DND-41 (cell line): ENCODE measurements at regions not wholly inside any gene's neighbourhood (a gene's known extent, or its start where the extent isn't known, plus 50 kb on each side); places are given as distances from the start of the nearest gene placed in this dataset.

Experiments used
- CTCF ChIP-seq: IDR thresholded peaks from 2 replicates; pipeline ENCODE4 v1.5.1; 2012; ENCODE audit warnings: borderline replicate concordance, low read length, moderate library complexity, mild to moderate bottlenecking; ENCODE audit not compliant: poor library complexity, severe bottlenecking; ENCODE audit errors: extremely low read depth
- EZH2 ChIP-seq: IDR thresholded peaks from 3 replicates; pipeline ENCODE4 v1.6.1; 2012; ENCODE audit warnings: borderline replicate concordance, low read depth, mild to moderate bottlenecking, moderate library complexity, low read length, inconsistent platforms; ENCODE audit not compliant: severe bottlenecking

GRCh38 chr12:24533716-24534352 is 415.1 kb downstream of the BCAT1 start:
- TF ChIP-seq EZH2 = no peak
- no peak for TF ChIP-seq CTCF
